NB4 (cell line): ENCODE measurements at regions not wholly inside any gene's neighbourhood (a gene's known extent, or its start where the extent isn't known, plus 50 kb on each side); places are given as distances from the start of the nearest gene placed in this dataset.

Source experiments
- DNase-seq: peaks from one replicate; pipeline ENCODE4 v3.0.0; 2010; ENCODE audit warnings: low read depth
- H3K4me3 ChIP-seq: one replicate; pipeline ENCODE4 v1.5.1; 2011; ENCODE audit warnings: mild to moderate bottlenecking, low read depth, low read length, moderate library complexity
- MAX ChIP-seq: IDR thresholded peaks from 2 replicates; pipeline ENCODE4 v1.6.1; 2011; ENCODE audit warnings: low read depth, low read length
- MYC ChIP-seq: IDR thresholded peaks from 2 replicates; pipeline ENCODE4 v1.6.1; 2011; ENCODE audit warnings: low read depth, low read length
- POLR2A ChIP-seq: IDR thresholded peaks from 2 replicates; pipeline ENCODE4 v1.6.1; 2011; ENCODE audit warnings: mild to moderate bottlenecking; ENCODE audit not compliant: insufficient read length; ENCODE audit errors: extremely low read depth
- TF ChIP-seq, protein P1 (sequence below): IDR thresholded peaks from one replicate; pipeline ENCODE4 v1.5.1; 2012; ENCODE audit warnings: low read depth, low read length

GRCh38 chr6:145020543-145020942, 714.8 kb downstream of the EPM2A start:
- no peak for DNase-seq
- no peak overlapping the region for H3K4me3 ChIP-seq
- TF ChIP-seq MAX: no peak
- TF ChIP-seq, protein P1, sequence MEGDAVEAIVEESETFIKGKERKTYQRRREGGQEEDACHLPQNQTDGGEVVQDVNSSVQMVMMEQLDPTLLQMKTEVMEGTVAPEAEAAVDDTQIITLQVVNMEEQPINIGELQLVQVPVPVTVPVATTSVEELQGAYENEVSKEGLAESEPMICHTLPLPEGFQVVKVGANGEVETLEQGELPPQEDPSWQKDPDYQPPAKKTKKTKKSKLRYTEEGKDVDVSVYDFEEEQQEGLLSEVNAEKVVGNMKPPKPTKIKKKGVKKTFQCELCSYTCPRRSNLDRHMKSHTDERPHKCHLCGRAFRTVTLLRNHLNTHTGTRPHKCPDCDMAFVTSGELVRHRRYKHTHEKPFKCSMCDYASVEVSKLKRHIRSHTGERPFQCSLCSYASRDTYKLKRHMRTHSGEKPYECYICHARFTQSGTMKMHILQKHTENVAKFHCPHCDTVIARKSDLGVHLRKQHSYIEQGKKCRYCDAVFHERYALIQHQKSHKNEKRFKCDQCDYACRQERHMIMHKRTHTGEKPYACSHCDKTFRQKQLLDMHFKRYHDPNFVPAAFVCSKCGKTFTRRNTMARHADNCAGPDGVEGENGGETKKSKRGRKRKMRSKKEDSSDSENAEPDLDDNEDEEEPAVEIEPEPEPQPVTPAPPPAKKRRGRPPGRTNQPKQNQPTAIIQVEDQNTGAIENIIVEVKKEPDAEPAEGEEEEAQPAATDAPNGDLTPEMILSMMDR: no peak
- no peak for TF ChIP-seq POLR2A
- TF ChIP-seq MYC: no peak

DNA sequence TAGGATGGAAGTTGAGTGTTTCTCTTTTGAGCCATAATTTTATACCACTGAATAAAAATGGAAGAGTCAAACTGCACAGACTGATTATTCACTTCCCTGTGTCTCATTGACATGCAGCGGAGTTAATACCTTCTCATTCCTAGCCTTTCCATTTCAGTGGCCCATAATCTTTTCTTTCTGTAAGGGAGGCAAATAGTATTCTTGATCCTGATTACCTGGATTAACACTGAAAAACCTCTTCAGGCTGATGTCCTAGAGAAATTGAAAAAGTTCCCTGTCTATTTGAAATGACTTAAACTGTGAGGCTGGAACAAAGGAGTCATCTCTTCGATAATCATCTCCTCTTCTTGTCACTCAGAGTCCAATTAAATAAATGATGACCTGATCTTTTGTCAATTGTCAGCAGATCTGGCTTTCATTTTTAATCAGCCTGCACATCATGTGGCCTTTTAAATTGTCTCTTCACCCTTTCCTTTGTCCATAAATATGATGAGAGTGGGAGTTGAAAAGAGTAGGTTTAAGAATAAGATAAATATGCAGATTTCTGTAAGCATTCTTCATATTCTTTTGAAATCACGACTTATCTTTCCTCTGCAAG, 713.0 kb downstream of the EPM2A start:
- TF ChIP-seq POLR2A (no peak), MYC (no peak), MAX (no peak)
- TF ChIP-seq, protein P1: no peak
- no peak overlapping the region for H3K4me3 ChIP-seq
- no peak for DNase-seq

DNA sequence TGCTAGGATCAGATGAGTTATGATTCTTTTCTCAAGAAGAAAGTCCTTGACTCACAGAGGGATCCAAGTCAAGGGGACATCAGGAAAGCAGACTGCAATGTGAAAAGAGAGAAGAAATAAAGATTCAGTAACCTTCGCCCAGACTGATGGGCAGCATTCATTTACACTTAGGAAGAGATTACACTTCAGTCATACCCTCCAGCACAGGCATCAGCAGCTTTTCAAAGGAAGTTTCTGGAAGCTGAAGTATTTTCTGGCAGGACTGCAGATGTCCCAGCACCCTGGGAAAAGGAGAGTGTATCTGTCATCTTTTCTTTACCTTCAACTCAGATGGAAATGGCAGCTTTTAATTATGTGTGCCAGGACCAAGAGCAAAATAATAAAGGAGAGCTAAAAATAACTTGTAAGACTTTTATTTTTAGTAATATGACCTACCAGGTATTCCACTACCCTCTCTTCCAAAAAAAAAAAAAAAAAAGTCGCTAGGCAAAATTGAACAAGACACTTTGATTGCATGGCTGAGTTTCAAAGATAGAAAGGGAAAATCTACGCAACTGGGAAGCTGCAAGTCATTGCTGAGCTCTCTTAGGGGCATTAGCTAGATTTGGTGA, 712.1 kb downstream of the EPM2A start:
- no peak overlapping the region for H3K4me3 ChIP-seq
- no peak for TF ChIP-seq MYC
- TF ChIP-seq, protein P1: no peak
- TF ChIP-seq MAX: no peak
- TF ChIP-seq POLR2A: no peak
- no peak for DNase-seq

DNA sequence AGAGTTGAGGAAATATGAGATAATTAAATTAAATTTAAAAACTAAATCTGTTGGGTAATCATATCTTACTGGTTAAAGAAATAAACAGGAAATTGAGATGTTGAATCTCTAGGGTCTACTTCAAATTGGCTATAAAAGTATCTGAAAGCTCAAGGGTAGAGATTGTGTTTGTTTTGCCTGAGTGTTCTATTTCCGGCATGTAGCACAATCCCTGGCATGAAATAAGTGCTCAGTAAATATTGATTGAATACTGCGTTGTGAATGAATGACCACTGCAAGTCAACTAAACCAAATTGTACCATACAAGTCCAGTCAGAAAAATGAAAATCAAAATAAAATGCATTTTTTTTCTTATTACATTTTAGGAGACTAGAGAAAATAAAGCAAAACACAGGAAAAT, 709.8 kb downstream of the EPM2A start:
- TF ChIP-seq POLR2A: no peak
- TF ChIP-seq MAX: no peak
- TF ChIP-seq, protein P1: no peak
- no peak for TF ChIP-seq MYC
- no peak for DNase-seq
- no peak overlapping the region for H3K4me3 ChIP-seq

DNA sequence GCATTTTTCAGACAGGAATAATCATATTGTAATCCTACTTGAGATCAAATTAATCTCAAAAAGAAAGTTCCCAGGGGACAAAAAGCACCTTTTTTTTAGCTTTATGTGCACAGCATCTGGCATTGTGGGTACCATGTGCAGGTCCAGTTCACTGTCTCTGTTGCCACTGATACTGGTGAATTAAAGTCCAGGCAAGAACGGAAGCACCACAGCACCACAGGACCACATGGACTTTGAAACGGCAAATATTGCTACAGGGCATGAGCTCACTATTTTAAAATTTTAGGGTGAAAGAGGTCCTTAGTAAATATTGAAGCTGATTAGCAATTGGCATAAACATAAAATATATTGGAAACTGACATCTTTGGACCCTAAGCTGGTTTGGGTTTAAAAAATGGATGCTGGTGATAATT, 709.0 kb downstream of the EPM2A start:
- H3K4me3 ChIP-seq: no peak overlapping the region
- TF ChIP-seq, protein P1: no peak
- TF ChIP-seq MYC: no peak
- DNase-seq: no peak
